DND-41 (cell line): ENCODE measurements at regions not wholly inside any gene's neighbourhood (a gene's known extent, or its start where the extent isn't known, plus 50 kb on each side); places are given as distances from the start of the nearest gene placed in this dataset.

ENCODE experiments used
- ATAC-seq: fragments of 200-7000 bp; cut with Tn5 transposase; 3 replicates; pipeline ENCODE4 v1.9.1; 2021; ENCODE audit warnings: low read depth; ENCODE audit not compliant: insufficient read depth
- DNase-seq: peaks from one replicate; pipeline ENCODE4 v3.0.0-alpha.2; 2020
- H2AFZ ChIP-seq: 2 replicates; pipeline ENCODE4 v1.6.0; 2012; ENCODE audit warnings: low read depth, low read length
- H3K27ac ChIP-seq: 2 replicates; pipeline ENCODE4 v1.5.1; 2012; ENCODE audit warnings: low read length, inconsistent platforms
- H3K27me3 ChIP-seq: fragments of 200-600 bp; sonication (generic); 2 replicates; pipeline ENCODE4 v1.6.0; 2012; ENCODE audit warnings: low read length, mild to moderate bottlenecking, inconsistent platforms; ENCODE audit not compliant: insufficient read depth, poor library complexity
- H3K36me3 ChIP-seq: 2 replicates; pipeline ENCODE4 v1.5.1; 2012; ENCODE audit warnings: low read length, inconsistent platforms; ENCODE audit not compliant: insufficient read depth
- H3K4me1 ChIP-seq: 2 replicates; pipeline ENCODE4 v1.5.1; 2012; ENCODE audit warnings: mild to moderate bottlenecking, low read length; ENCODE audit not compliant: insufficient read depth
- H3K4me2 ChIP-seq: 2 replicates; pipeline ENCODE4 v1.6.0; 2012; ENCODE audit warnings: mild to moderate bottlenecking, moderate library complexity, low read length, inconsistent platforms; ENCODE audit not compliant: insufficient read depth
- H3K4me3 ChIP-seq, 2 experiments: fragments of 200-600 bp in 1 of 2; shearing (Covaris generic) in 1 of 2; 2 replicates each; pipeline ENCODE4 v1.5.1; 2012 to 2016; ENCODE audit warnings: inconsistent platforms in 2 of 2, low read length in 2 of 2, mild to moderate bottlenecking in 2 of 2, low read depth in 1 of 2, moderate library complexity in 1 of 2
- H3K79me2 ChIP-seq: 2 replicates; pipeline ENCODE4 v1.6.0; 2012; ENCODE audit warnings: low read length, inconsistent platforms; ENCODE audit not compliant: insufficient read depth
- H3K9ac ChIP-seq: 2 replicates; pipeline ENCODE4 v1.6.0; 2012; ENCODE audit warnings: low read depth, mild to moderate bottlenecking, inconsistent platforms, low read length, moderate library complexity
- H3K9me3 ChIP-seq: 2 replicates; pipeline ENCODE4 v1.5.1; 2012; ENCODE audit warnings: low read length, moderate library complexity, mild to moderate bottlenecking, inconsistent platforms; ENCODE audit not compliant: insufficient read depth, severe bottlenecking
- H4K20me1 ChIP-seq: 2 replicates; pipeline ENCODE4 v1.6.0; 2012; ENCODE audit warnings: low read length; ENCODE audit not compliant: insufficient read depth
- EZH2 ChIP-seq: IDR thresholded peaks from 3 replicates; pipeline ENCODE4 v1.6.1; 2012; ENCODE audit warnings: borderline replicate concordance, low read depth, mild to moderate bottlenecking, moderate library complexity, low read length, inconsistent platforms; ENCODE audit not compliant: severe bottlenecking
- TF ChIP-seq, protein P1 (sequence below): IDR thresholded peaks from 2 replicates; pipeline ENCODE4 v1.5.1; 2012; ENCODE audit warnings: borderline replicate concordance, low read length, moderate library complexity, mild to moderate bottlenecking; ENCODE audit not compliant: poor library complexity, severe bottlenecking; ENCODE audit errors: extremely low read depth

DNA sequence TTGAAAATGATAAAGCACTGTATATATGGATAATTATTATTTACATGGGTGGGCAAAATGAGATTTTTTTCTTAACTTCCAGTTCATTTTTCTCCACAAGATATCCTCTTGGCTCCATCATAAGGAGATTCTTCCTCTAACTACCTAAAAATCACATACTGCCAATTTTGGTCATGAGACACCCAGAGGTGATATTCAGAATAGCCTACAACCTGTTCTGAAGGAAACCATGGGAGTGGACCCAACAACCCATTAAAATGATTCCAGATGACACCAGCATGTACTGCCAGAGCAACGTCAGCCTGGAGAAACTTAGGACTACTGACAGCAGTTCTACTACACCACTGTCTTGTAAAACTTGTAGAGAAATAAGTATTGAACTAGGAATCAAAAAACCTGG lies 136.3 kb upstream of the TMPO start:
- Histone ChIP-seq H3K36me3 (no peaks in the 10 kb centered on the region), H3K4me1 (no peaks in the 10 kb centered on the region), H3K9ac (no peak overlapping the region), H3K9me3 (no peaks in the 10 kb centered on the region), H3K27ac (no peak overlapping the region), H4K20me1 (no peaks in the 10 kb centered on the region), H3K79me2 (no peaks in the 10 kb centered on the region), H3K27me3 (no peaks in the 10 kb centered on the region), H3K4me3 (no peak overlapping the region), H2AFZ (no peak overlapping the region), H3K4me2 (no peak overlapping the region)
- DNase-seq (no peak), ATAC-seq (no peak)
- TF ChIP-seq, protein P1, sequence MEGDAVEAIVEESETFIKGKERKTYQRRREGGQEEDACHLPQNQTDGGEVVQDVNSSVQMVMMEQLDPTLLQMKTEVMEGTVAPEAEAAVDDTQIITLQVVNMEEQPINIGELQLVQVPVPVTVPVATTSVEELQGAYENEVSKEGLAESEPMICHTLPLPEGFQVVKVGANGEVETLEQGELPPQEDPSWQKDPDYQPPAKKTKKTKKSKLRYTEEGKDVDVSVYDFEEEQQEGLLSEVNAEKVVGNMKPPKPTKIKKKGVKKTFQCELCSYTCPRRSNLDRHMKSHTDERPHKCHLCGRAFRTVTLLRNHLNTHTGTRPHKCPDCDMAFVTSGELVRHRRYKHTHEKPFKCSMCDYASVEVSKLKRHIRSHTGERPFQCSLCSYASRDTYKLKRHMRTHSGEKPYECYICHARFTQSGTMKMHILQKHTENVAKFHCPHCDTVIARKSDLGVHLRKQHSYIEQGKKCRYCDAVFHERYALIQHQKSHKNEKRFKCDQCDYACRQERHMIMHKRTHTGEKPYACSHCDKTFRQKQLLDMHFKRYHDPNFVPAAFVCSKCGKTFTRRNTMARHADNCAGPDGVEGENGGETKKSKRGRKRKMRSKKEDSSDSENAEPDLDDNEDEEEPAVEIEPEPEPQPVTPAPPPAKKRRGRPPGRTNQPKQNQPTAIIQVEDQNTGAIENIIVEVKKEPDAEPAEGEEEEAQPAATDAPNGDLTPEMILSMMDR = peak; percentile 6
- no peak for TF ChIP-seq EZH2

DNA sequence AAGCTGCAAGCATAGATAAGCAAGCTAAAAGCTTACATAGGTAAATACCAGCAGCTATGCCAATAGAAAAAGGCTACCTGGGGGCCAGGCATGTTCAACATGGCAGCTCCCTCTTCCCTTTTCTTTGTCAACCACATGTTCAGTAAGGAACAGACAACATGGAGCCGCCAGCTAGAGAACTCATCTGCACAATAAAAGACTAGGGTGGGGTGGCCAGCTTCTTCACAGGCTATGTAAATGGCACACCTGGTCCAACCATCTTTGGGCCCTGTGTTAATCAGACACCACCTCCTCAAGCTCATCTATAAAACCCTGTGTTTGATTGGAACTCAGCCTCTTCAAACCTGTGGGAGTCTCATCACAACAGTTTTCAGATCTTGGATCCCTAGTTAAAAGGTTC lies 129.7 kb upstream of the TMPO start:
- H3K79me2 ChIP-seq = no peaks in the 10 kb centered on the region
- TF ChIP-seq, protein P1 = no peak
- TF ChIP-seq EZH2 = no peak
- no peak overlapping the region for H3K4me3 ChIP-seq
- ATAC-seq = no peak
- H4K20me1 ChIP-seq = no peaks in the 10 kb centered on the region
- no peak for DNase-seq
- no peak overlapping the region for H3K9ac ChIP-seq
- H2AFZ ChIP-seq = no peak overlapping the region
- no peaks in the 10 kb centered on the region for H3K9me3 ChIP-seq
- H3K4me2 ChIP-seq = no peak overlapping the region
- H3K4me1 ChIP-seq = no peaks in the 10 kb centered on the region
- no peaks in the 10 kb centered on the region for H3K27me3 ChIP-seq
- H3K27ac ChIP-seq = no peak overlapping the region
- H3K36me3 ChIP-seq = no peaks in the 10 kb centered on the region

DNA sequence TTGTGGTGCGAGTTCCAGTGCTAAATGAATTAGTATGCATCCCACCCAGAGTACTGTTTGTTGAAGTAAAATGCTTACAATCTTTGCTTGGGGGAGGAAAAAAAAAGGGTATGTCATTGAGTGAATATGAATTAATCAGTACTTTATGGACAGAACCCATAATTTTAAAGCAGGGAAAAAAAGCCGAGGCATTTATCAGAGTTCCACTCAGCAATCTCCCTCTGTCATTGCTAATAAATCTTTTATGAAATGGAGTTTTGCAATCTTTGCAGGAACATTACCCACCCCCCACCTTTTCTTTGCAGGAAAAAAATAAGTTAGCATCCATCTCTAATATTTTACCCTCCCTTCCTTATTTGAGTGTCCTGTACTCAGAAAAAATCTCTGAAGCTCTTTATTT lies 127.9 kb upstream of the TMPO start:
- Histone ChIP-seq H3K27ac (no peak overlapping the region), H3K4me1 (no peaks in the 10 kb centered on the region), H3K36me3 (no peaks in the 10 kb centered on the region), H2AFZ (no peak overlapping the region), H4K20me1 (no peaks in the 10 kb centered on the region), H3K4me3 (no peak overlapping the region), H3K9me3 (no peaks in the 10 kb centered on the region), H3K4me2 (no peak overlapping the region), H3K79me2 (no peaks in the 10 kb centered on the region), H3K9ac (no peak overlapping the region), H3K27me3 (no peaks in the 10 kb centered on the region)
- TF ChIP-seq EZH2 = no peak
- TF ChIP-seq, protein P1 = no peak
- DNase-seq = no peak
- ATAC-seq = no peak

DNA sequence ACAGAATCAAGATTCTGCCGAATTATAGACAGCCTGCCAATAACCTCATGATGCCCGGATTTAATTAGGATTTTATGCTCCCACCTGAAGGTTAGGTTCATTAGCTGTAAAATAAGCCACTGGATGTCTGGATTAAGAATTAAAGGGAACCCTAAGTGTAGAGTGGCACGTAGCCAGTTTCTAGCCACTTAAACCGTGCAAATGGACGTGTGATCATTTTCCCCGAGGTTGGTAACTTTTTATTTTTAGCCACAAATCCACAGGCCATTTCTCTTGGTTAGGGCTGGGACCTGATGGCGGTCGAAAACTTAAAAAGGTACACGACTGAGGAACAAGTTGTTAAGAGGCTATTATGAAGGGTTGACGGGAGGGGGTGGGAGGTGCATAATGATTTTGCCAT lies 127.3 kb upstream of the TMPO start:
- DNase-seq (no peak), ATAC-seq (no peak)
- no peaks in the 10 kb centered on the region for H3K9me3 ChIP-seq
- H3K9ac ChIP-seq = no peak overlapping the region
- TF ChIP-seq, protein P1 = no peak
- no peak for TF ChIP-seq EZH2
- H3K36me3 ChIP-seq = no peaks in the 10 kb centered on the region
- no peaks in the 10 kb centered on the region for H3K4me1 ChIP-seq
- H2AFZ ChIP-seq = no peak overlapping the region
- H3K27ac ChIP-seq = no peak overlapping the region
- no peaks in the 10 kb centered on the region for H3K27me3 ChIP-seq
- H3K4me2 ChIP-seq = no peak overlapping the region
- H3K4me3 ChIP-seq = no peak overlapping the region
- H3K79me2 ChIP-seq = no peaks in the 10 kb centered on the region
- no peaks in the 10 kb centered on the region for H4K20me1 ChIP-seq
